ENCODE measurements at regions not wholly inside any gene's neighbourhood (a gene's known extent, or its start where the extent isn't known, plus 50 kb on each side); places are given as distances from the start of the nearest gene placed in this dataset.
"Not testable (repeated sequence)": the region's sequence is repeated elsewhere in the genome, so short reads cannot be mapped to it uniquely, and the experiment has no call there.

- Histone ChIP-seq H4K20me1 (ENCODE audit: insufficient read depth, low read length) (no peaks in the 10 kb centered on the region), H3K4me3 (replicated peaks in 1 of 3; ENCODE audit: insufficient read depth in 1 of 3, low read depth in 2 of 3, low read length in 3 of 3) (no peak overlapping the region), H3K9me3 (ENCODE audit: low read length) (peaks cover 81% of the 10 kb centered on the region), H2AFZ (ENCODE audit: low read length) (no peak overlapping the region), H3K4me1 (ENCODE audit: insufficient read depth, low read length) (no peaks in the 10 kb centered on the region), H3K9ac (ENCODE audit: insufficient read depth, low read depth, low read length) (no peak overlapping the region), H3K79me2 (ENCODE audit: insufficient read depth, low read length) (no peaks in the 10 kb centered on the region), H3K4me2 (ENCODE audit: low read depth, low read length) (no peak overlapping the region), H3K36me3 (replicated peaks in 1 of 2; ENCODE audit: control insufficient read depth in 1 of 2, insufficient read depth in 2 of 2, low read length in 2 of 2) (no peaks in the 10 kb centered on the region), H3K27ac (ENCODE audit: extremely low read length, insufficient read depth, low read length) (no peak overlapping the region), H3K27me3 (ENCODE audit: control insufficient read depth in 1 of 2, insufficient read depth in 2 of 2, low read length in 2 of 2) (no peaks in the 10 kb centered on the region)
- no peak for ATAC-seq
- no TSS peak for BruUV-seq (replicated peaks)
- WGBS (ENCODE audit: low lambda C conversion rate): 74% methylated on average over 28 of the region's 39 CpGs
- intact Hi-C loops (cut with micrococcal nuclease; ENCODE audit: unreplicated experiment): no loop called here
- TF ChIP-seq ZNF264 (CRISPR knock-in tag; IDR thresholded peaks at IDR 0.05) (no peak), POLR2AphosphoS5 (IDR thresholded peaks at IDR 0.05; ENCODE audit: low read depth, low read length) (no peak), CHD2 (IDR thresholded peaks at IDR 0.05; ENCODE audit: low read depth, low read length) (no peak), ZNF782 (CRISPR knock-in tag; IDR thresholded peaks at IDR 0.05; ENCODE audit: borderline replicate concordance) (no peak), REL (CRISPR knock-in tag; conservative IDR thresholded peaks at IDR 0.05) (no peak)
- FAIRE-seq: no peak
- in situ Hi-C loops (cut with HindIII; ENCODE audit: extremely low pct_ligation_motif_present, low pct_unique_long_range_greater_than_20kb): no loop called here
- POLR2A ChIA-PET: no interaction called here
- CTCF ChIA-PET (ENCODE audit: low intra/inter-chr PET ratio, low total read pairs): no interaction called here
- DNase-seq (ENCODE audit: low spot score): no peak
These were observed 705.6 kb downstream of the SEMA5A start for GRCh38 chr5:8840237-8840636.

GRCh38 chr5:8840746-8841145 is 705.1 kb downstream of the SEMA5A start:
- H3K4me1 ChIP-seq (ENCODE audit: insufficient read depth, low read length); DNase-seq (ENCODE audit: low spot score); H3K79me2 ChIP-seq (ENCODE audit: insufficient read depth, low read length); CTCF ChIA-PET (ENCODE audit: low intra/inter-chr PET ratio, low total read pairs); H2AFZ ChIP-seq (ENCODE audit: low read length); H3K9ac ChIP-seq (ENCODE audit: insufficient read depth, low read depth, low read length); H3K27me3 ChIP-seq (ENCODE audit: control insufficient read depth in 1 of 2, insufficient read depth in 2 of 2, low read length in 2 of 2); H3K4me2 ChIP-seq (ENCODE audit: low read depth, low read length); H4K20me1 ChIP-seq (ENCODE audit: insufficient read depth, low read length); POLR2A ChIA-PET; intact Hi-C loops (cut with micrococcal nuclease; ENCODE audit: unreplicated experiment); FAIRE-seq; ATAC-seq; in situ Hi-C loops (cut with HindIII; ENCODE audit: extremely low pct_ligation_motif_present, low pct_unique_long_range_greater_than_20kb); H3K27ac ChIP-seq (ENCODE audit: extremely low read length, insufficient read depth, low read length); H3K36me3 ChIP-seq (replicated peaks in 1 of 2; ENCODE audit: control insufficient read depth in 1 of 2, insufficient read depth in 2 of 2, low read length in 2 of 2); H3K4me3 ChIP-seq (replicated peaks in 1 of 3; ENCODE audit: insufficient read depth in 1 of 3, low read depth in 2 of 3, low read length in 3 of 3); BruUV-seq (replicated peaks): not testable (repeated sequence)
- H3K9me3 ChIP-seq (ENCODE audit: low read length): peaks cover 77% of the 10 kb centered on the region
- 41% methylated on average over 8 of the region's 8 CpGs for WGBS (ENCODE audit: low lambda C conversion rate)
